ENCODE measurements at regions not wholly inside any gene's neighbourhood (a gene's known extent, or its start where the extent isn't known, plus 50 kb on each side); places are given as distances from the start of the nearest gene placed in this dataset.

DNA sequence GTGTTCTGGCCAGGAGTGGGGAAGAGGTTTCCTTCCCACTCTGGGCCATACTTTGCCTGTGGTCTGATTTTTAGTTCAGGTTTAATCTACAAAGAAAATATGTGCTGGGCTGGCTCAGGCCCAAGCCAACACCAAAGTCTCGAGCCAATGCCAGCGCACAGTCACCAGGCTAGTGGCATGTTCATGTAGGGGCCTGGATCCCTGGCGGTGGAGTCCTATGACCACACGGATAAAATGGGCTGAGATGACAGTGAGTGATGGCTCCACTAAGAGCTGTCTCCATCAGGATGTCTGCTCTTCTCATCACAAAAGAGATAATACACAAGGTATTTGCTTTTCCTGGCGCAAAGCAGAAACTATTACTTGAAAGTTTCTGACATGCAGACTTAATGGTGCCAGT, 92.9 kb upstream of the PTPN3 start (continued):
- TF ChIP-seq NR2C2 (IDR thresholded peaks at IDR 0.05; ENCODE audit: borderline replicate concordance, control insufficient read depth, insufficient read length, low read depth) (no peak), GATAD2B (conservative IDR thresholded peaks at IDR 0.05; ENCODE audit: low read depth) (no peak)

DNA sequence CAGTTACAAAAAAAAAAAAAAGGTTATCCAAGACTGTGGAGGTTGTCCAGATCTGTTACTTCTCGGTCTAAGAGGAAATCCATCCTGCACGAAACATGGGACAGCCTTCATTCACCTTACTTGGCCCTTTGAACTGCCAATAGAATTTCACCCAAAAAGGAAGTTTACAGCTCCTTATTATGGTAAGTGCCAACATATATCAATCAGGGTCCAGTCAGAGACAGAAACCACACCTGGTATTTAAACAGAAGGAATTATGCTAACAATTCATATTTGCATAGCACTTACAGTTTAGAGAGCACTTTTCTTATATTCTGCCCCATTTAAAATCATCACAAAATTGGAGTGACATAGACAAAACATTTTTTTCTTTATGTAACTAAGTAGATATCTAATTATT, 93.6 kb upstream of the PTPN3 start:
- DNase-seq (ENCODE audit: low read depth, low spot score) (no peak), ATAC-seq (no peak), FAIRE-seq (no peak)
- ChIA-PET SMC1A (ENCODE audit: uncharacterized antibody, unreplicated experiment) (interaction anchor here (0.8 kb wide), 1 partner anchor 17 kb away, joined by 3 read pairs; no protein-coding TSS in a partner anchor), CTCF (interaction anchor here (1.2 to 2.7 kb wide), 2 partner anchors 17 to 227 kb away, joined by 3 to 7 read pairs; no protein-coding TSS in a partner anchor), RAD21 (ENCODE audit: unreplicated experiment) (no interaction called here), POLR2A (no interaction called here)
- no peaks in the 10 kb centered on the region for H3K4me1 ChIP-seq (ENCODE audit: control insufficient read depth, insufficient read depth, low read length)
- intact Hi-C loops (cut with micrococcal nuclease; ENCODE audit: unreplicated experiment) (no loop called here), in situ Hi-C loops (cut with MboI) (loop anchor here (25.0 kb wide), 1 partner anchor 221 kb away; no protein-coding TSS in a partner anchor)
- H3K9me3 ChIP-seq (replicated peaks; ENCODE audit: control insufficient read depth, insufficient read depth, low read length) = no peaks in the 10 kb centered on the region; the same call in 2 of the 3 replicates
- H2AFZ ChIP-seq (ENCODE audit: control insufficient read depth, low read depth, low read length) = no peak overlapping the region
- BruUV-seq (replicated peaks) = no TSS peak
- H3K27me3 ChIP-seq (replicated peaks in 1 of 2; ENCODE audit: control insufficient read depth in 2 of 2, insufficient read depth in 2 of 2, low read length in 1 of 2) = no peaks in the 10 kb centered on the region
- TF ChIP-seq KDM1A (IDR thresholded peaks at IDR 0.05; ENCODE audit: borderline replicate concordance) = no peak
- TF ChIP-seq CREM (IDR thresholded peaks at IDR 0.05; ENCODE audit: low read depth) = no peak
- TF ChIP-seq TCF3 (IDR thresholded peaks at IDR 0.05; ENCODE audit: borderline replicate concordance, insufficient read depth, low read depth, low read length) = no peak
- no peak for TF ChIP-seq SMC3 (IDR thresholded peaks at IDR 0.05; ENCODE audit: borderline replicate concordance, low read length)
- TF ChIP-seq, protein P1, sequence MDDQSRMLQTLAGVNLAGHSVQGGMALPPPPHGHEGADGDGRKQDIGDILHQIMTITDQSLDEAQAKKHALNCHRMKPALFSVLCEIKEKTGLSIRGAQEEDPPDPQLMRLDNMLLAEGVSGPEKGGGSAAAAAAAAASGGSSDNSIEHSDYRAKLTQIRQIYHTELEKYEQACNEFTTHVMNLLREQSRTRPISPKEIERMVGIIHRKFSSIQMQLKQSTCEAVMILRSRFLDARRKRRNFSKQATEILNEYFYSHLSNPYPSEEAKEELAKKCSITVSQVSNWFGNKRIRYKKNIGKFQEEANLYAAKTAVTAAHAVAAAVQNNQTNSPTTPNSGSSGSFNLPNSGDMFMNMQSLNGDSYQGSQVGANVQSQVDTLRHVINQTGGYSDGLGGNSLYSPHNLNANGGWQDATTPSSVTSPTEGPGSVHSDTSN (IDR thresholded peaks at IDR 0.05; ENCODE audit: insufficient replicate concordance, low read depth, low read length) = no peak
- TF ChIP-seq ZSCAN29 (IDR thresholded peaks at IDR 0.05) = no peak
- no peak for TF ChIP-seq SMAD5 (IDR thresholded peaks at IDR 0.05; ENCODE audit: low read depth)
- TF ChIP-seq MYC (IDR thresholded peaks at IDR 0.05; ENCODE audit: insufficient read depth, insufficient read length, insufficient replicate concordance, low read length, severe bottlenecking) = no peak
- no peak for TF ChIP-seq NFYB (IDR thresholded peaks at IDR 0.05; ENCODE audit: insufficient read depth, low read depth, low read length)
- TF ChIP-seq CBX3 (IDR thresholded peaks at IDR 0.05; ENCODE audit: borderline replicate concordance, low read depth) = no peak
- TF ChIP-seq TAF1 (IDR thresholded peaks at IDR 0.05; ENCODE audit: borderline replicate concordance, low read depth, low read length) = no peak
- TF ChIP-seq RFX5 (IDR thresholded peaks at IDR 0.05; ENCODE audit: low read depth, low read length) = no peak
- H3K9ac ChIP-seq (ENCODE audit: control insufficient read depth, insufficient read depth, low read length) = no peak overlapping the region
- no peak overlapping the region for H3K4me2 ChIP-seq (ENCODE audit: control insufficient read depth, insufficient read depth)
- no peaks in the 10 kb centered on the region for H3K79me2 ChIP-seq (ENCODE audit: control insufficient read depth, insufficient read depth, low read length)
- no peaks in the 10 kb centered on the region for H3K36me3 ChIP-seq (ENCODE audit: control insufficient read depth in 2 of 2, insufficient read depth in 2 of 2, low read length in 1 of 2)
- no peak overlapping the region for H3K4me3 ChIP-seq
- no peak overlapping the region for H3K27ac ChIP-seq (ENCODE audit: control insufficient read depth, insufficient read depth)
- 12% methylated on average over 2 of the region's 2 CpGs for WGBS (ENCODE audit: insufficient coverage, insufficient replicate concordance, low lambda C conversion rate, missing lambda C conversion rate)
- H4K20me1 ChIP-seq (ENCODE audit: control insufficient read depth, insufficient read depth) = no peaks in the 10 kb centered on the region
